MM.1S (cell line): ENCODE measurements at regions not wholly inside any gene's neighbourhood (a gene's known extent, or its start where the extent isn't known, plus 50 kb on each side); places are given as distances from the start of the nearest gene placed in this dataset.

Experiments used
- DNase-seq: peaks from one replicate; pipeline ENCODE4 v3.0.0-alpha.2; 2015
- H2AFZ ChIP-seq: fragments of 300-600 bp; sonication (generic); 2 replicates; pipeline ENCODE4 v1.6.0; 2016; ENCODE audit warnings: antibody characterized with exemption, low read length
- H3F3A ChIP-seq: fragments of 300-600 bp; sonication (generic); 2 replicates; pipeline ENCODE4 v1.6.1; 2016; ENCODE audit warnings: mild to moderate bottlenecking, antibody characterized with exemption, low read length, moderate library complexity, mixed read lengths; ENCODE audit not compliant: insufficient read depth
- H3K27ac ChIP-seq: fragments of 300-600 bp; sonication (generic); 2 replicates; pipeline ENCODE4 v1.5.1; 2016; ENCODE audit warnings: mild to moderate bottlenecking, low read length
- H3K27me3 ChIP-seq: fragments of 300-600 bp; sonication (generic); replicated peaks from 2 replicates; pipeline ENCODE4 v1.6.0; 2016; ENCODE audit warnings: low read length; ENCODE audit not compliant: insufficient read depth
- H3K36me3 ChIP-seq: fragments of 300-600 bp; sonication (generic); replicated peaks from 2 replicates; pipeline ENCODE4 v1.6.1; 2016; ENCODE audit warnings: mild to moderate bottlenecking, low read length, mixed read lengths; ENCODE audit not compliant: insufficient read depth
- H3K4me1 ChIP-seq: fragments of 300-600 bp; sonication (generic); 2 replicates; pipeline ENCODE4 v1.6.1; 2016; ENCODE audit warnings: low read length, mixed read lengths
- H3K4me2 ChIP-seq: fragments of 300-600 bp; sonication (generic); 2 replicates; pipeline ENCODE4 v1.6.0; 2016; ENCODE audit warnings: low read depth, low read length
- H3K4me3 ChIP-seq: fragments of 300-600 bp; sonication (generic); 2 replicates; pipeline ENCODE4 v1.5.1; 2016; ENCODE audit warnings: low read length, mixed read lengths
- H3K79me2 ChIP-seq: fragments of 300-600 bp; sonication (generic); 2 replicates; pipeline ENCODE4 v1.6.1; 2016; ENCODE audit warnings: mixed run types, low read length, mixed read lengths
- H3K9ac ChIP-seq: fragments of 300-600 bp; sonication (generic); 2 replicates; pipeline ENCODE4 v1.6.1; 2016; ENCODE audit warnings: low read length, mixed read lengths
- H3K9me2 ChIP-seq: fragments of 300-600 bp; sonication (generic); replicated peaks from 2 replicates; pipeline ENCODE4 v1.6.1; 2016; ENCODE audit warnings: mild to moderate bottlenecking, low read length, mixed read lengths; ENCODE audit not compliant: insufficient read depth
- H3K9me3 ChIP-seq: fragments of 300-600 bp; sonication (generic); replicated peaks from 2 replicates; pipeline ENCODE4 v1.6.1; 2016; ENCODE audit warnings: mild to moderate bottlenecking, low read length, mixed read lengths; ENCODE audit not compliant: insufficient read depth
- H4K20me1 ChIP-seq: fragments of 300-600 bp; sonication (generic); 2 replicates; pipeline ENCODE4 v1.6.1; 2016; ENCODE audit warnings: mild to moderate bottlenecking, low read length, moderate library complexity, mixed read lengths; ENCODE audit not compliant: insufficient read depth
- CTCF ChIP-seq: fragments of 300-600 bp; sonication (generic); IDR thresholded peaks from 2 replicates; pipeline ENCODE4 v1.5.1; 2016; ENCODE audit warnings: antibody characterized with exemption, low read length, mixed read lengths
- EZH2 ChIP-seq: fragments of 300-600 bp; sonication (generic); optimal IDR thresholded peaks from 2 replicates; pipeline ENCODE3; 2017; ENCODE audit warnings: low read depth, mild to moderate bottlenecking, antibody characterized with exemption, low read length, mixed read lengths
- EZH2phosphoT487 ChIP-seq: fragments of 300-600 bp; sonication (generic); IDR thresholded peaks from 2 replicates; pipeline ENCODE4 v1.6.1; 2018; ENCODE audit warnings: antibody characterized with exemption, low read length

GRCh38 chr14:65354715-65355114 lies 57.8 kb upstream of the FUT8 start:
- no peaks in the 10 kb centered on the region for H3K9me3 ChIP-seq
- no peak overlapping the region for H3K4me3 ChIP-seq
- no peaks in the 10 kb centered on the region for H3K79me2 ChIP-seq
- no peaks in the 10 kb centered on the region for H3K36me3 ChIP-seq
- no peaks in the 10 kb centered on the region for H3K9me2 ChIP-seq
- no peak overlapping the region for H3K4me2 ChIP-seq
- no peak overlapping the region for H3K9ac ChIP-seq
- peak overlapping the region; percentile 100; the same call in 1 of the 2 replicates for H3K27ac ChIP-seq
- TF ChIP-seq EZH2 = no peak
- TF ChIP-seq EZH2phosphoT487 = no peak
- TF ChIP-seq CTCF = no peak
- H2AFZ ChIP-seq = no peak overlapping the region
- H4K20me1 ChIP-seq = no peaks in the 10 kb centered on the region
- H3K27me3 ChIP-seq = no peaks in the 10 kb centered on the region
- H3F3A ChIP-seq = peaks cover 46% of the 10 kb centered on the region
- peaks cover 60% of the 10 kb centered on the region for H3K4me1 ChIP-seq
- no peak for DNase-seq

- Histone ChIP-seq H3K27ac (peak overlapping the region; percentile 100), H3K79me2 (no peaks in the 10 kb centered on the region), H3K27me3 (no peaks in the 10 kb centered on the region), H3K9ac (peak overlapping the region; percentile 82), H3K4me2 (peak overlapping the region; percentile 92), H2AFZ (no peak overlapping the region), H3K9me3 (no peaks in the 10 kb centered on the region), H4K20me1 (no peaks in the 10 kb centered on the region), H3K4me1 (peaks cover 70% of the 10 kb centered on the region), H3K4me3 (peak overlapping the region; percentile 54), H3K9me2 (no peaks in the 10 kb centered on the region), H3F3A (peaks cover 46% of the 10 kb centered on the region), H3K36me3 (no peaks in the 10 kb centered on the region)
- DNase-seq = peak; percentile 87
- TF ChIP-seq EZH2phosphoT487 = no peak
- no peak for TF ChIP-seq EZH2
- TF ChIP-seq CTCF = no peak
These were observed 56.1 kb upstream of the FUT8 start for GRCh38 chr14:65356327-65356836.

GRCh38 chr14:65357113-65357512 lies 55.4 kb upstream of the FUT8 start:
- DNase-seq = peak; percentile 76
- Histone ChIP-seq H3K9me2 (no peaks in the 10 kb centered on the region), H3F3A (peaks cover 41% of the 10 kb centered on the region), H3K4me1 (peaks cover 65% of the 10 kb centered on the region), H3K27me3 (no peaks in the 10 kb centered on the region), H3K4me3 (peak overlapping the region; percentile 54), H2AFZ (0 out of 2 replicates have a peak overlapping the region, but pooled peaks have one; percentile 17), H3K27ac (peak overlapping the region; percentile 100), H3K79me2 (no peaks in the 10 kb centered on the region), H3K9ac (peak overlapping the region; percentile 82), H3K36me3 (no peaks in the 10 kb centered on the region), H4K20me1 (no peaks in the 10 kb centered on the region), H3K4me2 (peak overlapping the region; percentile 92), H3K9me3 (no peaks in the 10 kb centered on the region)
- TF ChIP-seq EZH2 = no peak

GRCh38 chr14:65357689-65358088 lies 54.8 kb upstream of the FUT8 start:
- TF ChIP-seq EZH2 (no peak), EZH2phosphoT487 (no peak), CTCF (no peak)
- Histone ChIP-seq H3K4me2 (peak overlapping the region; percentile 92), H3K79me2 (no peaks in the 10 kb centered on the region), H3K9me2 (no peaks in the 10 kb centered on the region), H3K9me3 (no peaks in the 10 kb centered on the region), H3K4me1 (peaks cover 65% of the 10 kb centered on the region), H2AFZ (no peak overlapping the region), H4K20me1 (no peaks in the 10 kb centered on the region), H3K27me3 (no peaks in the 10 kb centered on the region), H3K36me3 (no peaks in the 10 kb centered on the region), H3K4me3 (peak overlapping the region; percentile 49), H3K9ac (peak overlapping the region; percentile 82), H3K27ac (peak overlapping the region; percentile 100), H3F3A (peaks cover 41% of the 10 kb centered on the region)
- no peak for DNase-seq
